SK-N-MC (cell line): ENCODE measurements at regions not wholly inside any gene's neighbourhood (a gene's known extent, or its start where the extent isn't known, plus 50 kb on each side); places are given as distances from the start of the nearest gene placed in this dataset.

Experiments
- EZH2 ChIP-seq: fragments of 200-600 bp; sonication (generic); IDR thresholded peaks from one replicate; pipeline ENCODE4 v1.6.1; 2017; ENCODE audit warnings: antibody characterized with exemption
- FOXP2 ChIP-seq: optimal IDR thresholded peaks from 2 replicates; pipeline ENCODE3; 2011; ENCODE audit warnings: mild to moderate bottlenecking, moderate library complexity; ENCODE audit not compliant: insufficient read depth; ENCODE audit errors: extremely low read length, control extremely low read depth
- POLR2AphosphoS5 ChIP-seq: IDR thresholded peaks from 2 replicates; pipeline ENCODE4 v1.6.1; 2012; ENCODE audit warnings: mild to moderate bottlenecking, low read depth, low read length, borderline replicate concordance

DNA sequence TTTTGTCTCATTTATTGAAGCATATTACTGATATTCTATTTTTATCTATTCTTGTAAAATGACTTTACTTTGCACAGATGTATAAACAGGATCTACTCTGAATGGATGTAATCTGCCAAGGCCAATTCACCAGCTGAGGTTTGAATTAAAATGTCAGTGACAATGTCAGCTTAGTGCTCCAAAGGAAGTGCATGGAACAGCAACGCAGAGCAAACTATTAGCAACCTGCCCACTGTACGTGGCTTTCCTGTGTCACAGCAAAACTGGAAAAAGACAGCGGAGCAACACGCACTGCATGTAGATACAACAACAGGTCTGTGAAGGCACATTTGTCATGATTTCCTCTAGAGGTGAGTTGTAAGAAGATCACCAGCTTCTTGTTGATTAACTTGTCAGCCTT lies 409.4 kb downstream of the MED10 start:
- no peak for TF ChIP-seq EZH2
- no peak for TF ChIP-seq POLR2AphosphoS5
- no peak for TF ChIP-seq FOXP2
